ENCODE measurements at regions not wholly inside any gene's neighbourhood (a gene's known extent, or its start where the extent isn't known, plus 50 kb on each side); places are given as distances from the start of the nearest gene placed in this dataset.

- DNase-seq (ENCODE audit: low spot score) = no peak
- POLR2A ChIA-PET (ENCODE audit: low non-redundant PET) = no interaction called here
- CTCF ChIA-PET = interaction anchor here (0.6 kb wide), 1 partner anchor 63 kb away, joined by 5 read pairs; no protein-coding TSS in a partner anchor
- no peak overlapping the region for H3K27ac ChIP-seq
- no peak for TF ChIP-seq CTCF (conservative IDR thresholded peaks at IDR 0.05; ENCODE audit: low read depth)
These were observed 290.1 kb upstream of the MPDZ start for GRCh38 chr9:13569602-13570067.

GRCh38 chr9:13568841-13569601 lies 289.5 kb upstream of the MPDZ start:
- ChIA-PET POLR2A (ENCODE audit: low non-redundant PET) (no interaction called here), CTCF (interaction anchor here (0.5 to 0.6 kb wide), 2 partner anchors 62 to 785 kb away, joined by 4 to 5 read pairs; no protein-coding TSS in a partner anchor)
- no peak for DNase-seq (ENCODE audit: low spot score)
- no peak overlapping the region for H3K27ac ChIP-seq
- TF ChIP-seq CTCF (conservative IDR thresholded peaks at IDR 0.05; ENCODE audit: low read depth) = no peak

GRCh38 chr9:13568405-13568804 lies 288.9 kb upstream of the MPDZ start:
- H3K27ac ChIP-seq = no peak overlapping the region
- DNase-seq (ENCODE audit: low spot score) = no peak
- TF ChIP-seq CTCF (conservative IDR thresholded peaks at IDR 0.05; ENCODE audit: low read depth) = no peak
- ChIA-PET CTCF (interaction anchor here (0.5 kb wide), 1 partner anchor 785 kb away, joined by 4 read pairs; no protein-coding TSS in a partner anchor), POLR2A (ENCODE audit: low non-redundant PET) (no interaction called here)

GRCh38 chr9:13567833-13568232 lies 288.3 kb upstream of the MPDZ start:
- POLR2A ChIA-PET (ENCODE audit: low non-redundant PET) = no interaction called here
- CTCF ChIA-PET = no interaction called here
- H3K27ac ChIP-seq = no peak overlapping the region
- no peak for TF ChIP-seq CTCF (conservative IDR thresholded peaks at IDR 0.05; ENCODE audit: low read depth)
- no peak for DNase-seq (ENCODE audit: low spot score)

GRCh38 chr9:13557746-13558145 lies 278.3 kb upstream of the MPDZ start:
- no peak overlapping the region for H3K27ac ChIP-seq
- no peak for TF ChIP-seq CTCF (conservative IDR thresholded peaks at IDR 0.05; ENCODE audit: low read depth)
- no peak for DNase-seq (ENCODE audit: low spot score)
- ChIA-PET CTCF (no interaction called here), POLR2A (ENCODE audit: low non-redundant PET) (interaction anchor here (0.6 kb wide), 1 partner anchor 52 kb away, joined by 5 read pairs; no protein-coding TSS in a partner anchor)

GRCh38 chr9:13556656-13557055 lies 277.2 kb upstream of the MPDZ start:
- TF ChIP-seq CTCF (conservative IDR thresholded peaks at IDR 0.05; ENCODE audit: low read depth) = no peak
- DNase-seq (ENCODE audit: low spot score) = no peak
- no peak overlapping the region for H3K27ac ChIP-seq
- POLR2A ChIA-PET (ENCODE audit: low non-redundant PET) = no interaction called here
- CTCF ChIA-PET = no interaction called here

Data from RWPE1 (cell line).